ENCODE measurements at regions not wholly inside any gene's neighbourhood (a gene's known extent, or its start where the extent isn't known, plus 50 kb on each side); places are given as distances from the start of the nearest gene placed in this dataset.

DNA sequence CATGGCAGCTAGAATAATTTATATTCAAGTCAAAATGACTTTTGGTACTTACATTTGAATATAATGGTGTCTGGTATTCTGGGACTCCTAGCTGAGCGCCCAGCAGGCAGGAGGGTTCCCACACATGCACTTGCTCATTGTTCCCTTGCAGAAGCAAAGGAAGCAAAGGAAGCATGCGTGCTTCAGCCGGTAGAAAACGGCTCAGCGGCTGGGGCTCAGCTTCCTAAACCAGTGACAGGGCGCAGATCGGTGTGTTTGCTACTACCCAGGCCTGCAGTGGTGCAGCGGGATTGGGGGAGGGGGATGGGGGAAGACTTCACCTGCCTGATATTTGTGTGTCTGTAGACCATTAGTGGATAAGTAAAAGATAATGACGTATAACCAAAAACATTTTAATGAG is 978.3 kb upstream of the TENM3 start:
- H3K4me3 ChIP-seq (ENCODE audit: low read length), result no peak overlapping the region
- TF ChIP-seq, protein P1, sequence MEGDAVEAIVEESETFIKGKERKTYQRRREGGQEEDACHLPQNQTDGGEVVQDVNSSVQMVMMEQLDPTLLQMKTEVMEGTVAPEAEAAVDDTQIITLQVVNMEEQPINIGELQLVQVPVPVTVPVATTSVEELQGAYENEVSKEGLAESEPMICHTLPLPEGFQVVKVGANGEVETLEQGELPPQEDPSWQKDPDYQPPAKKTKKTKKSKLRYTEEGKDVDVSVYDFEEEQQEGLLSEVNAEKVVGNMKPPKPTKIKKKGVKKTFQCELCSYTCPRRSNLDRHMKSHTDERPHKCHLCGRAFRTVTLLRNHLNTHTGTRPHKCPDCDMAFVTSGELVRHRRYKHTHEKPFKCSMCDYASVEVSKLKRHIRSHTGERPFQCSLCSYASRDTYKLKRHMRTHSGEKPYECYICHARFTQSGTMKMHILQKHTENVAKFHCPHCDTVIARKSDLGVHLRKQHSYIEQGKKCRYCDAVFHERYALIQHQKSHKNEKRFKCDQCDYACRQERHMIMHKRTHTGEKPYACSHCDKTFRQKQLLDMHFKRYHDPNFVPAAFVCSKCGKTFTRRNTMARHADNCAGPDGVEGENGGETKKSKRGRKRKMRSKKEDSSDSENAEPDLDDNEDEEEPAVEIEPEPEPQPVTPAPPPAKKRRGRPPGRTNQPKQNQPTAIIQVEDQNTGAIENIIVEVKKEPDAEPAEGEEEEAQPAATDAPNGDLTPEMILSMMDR (conservative IDR thresholded peaks at IDR 0.05; ENCODE audit: low read length), result no peak
- no peak for DNase-seq (ENCODE audit: low read depth)

- TF ChIP-seq, protein P1 (conservative IDR thresholded peaks at IDR 0.05; ENCODE audit: low read length), result no peak
- no peak overlapping the region for H3K4me3 ChIP-seq (ENCODE audit: low read length)
- no peak for DNase-seq (ENCODE audit: low read depth)
Observed at GRCh38 chr4:181265370-181265769, 977.8 kb upstream of the TENM3 start.

DNA sequence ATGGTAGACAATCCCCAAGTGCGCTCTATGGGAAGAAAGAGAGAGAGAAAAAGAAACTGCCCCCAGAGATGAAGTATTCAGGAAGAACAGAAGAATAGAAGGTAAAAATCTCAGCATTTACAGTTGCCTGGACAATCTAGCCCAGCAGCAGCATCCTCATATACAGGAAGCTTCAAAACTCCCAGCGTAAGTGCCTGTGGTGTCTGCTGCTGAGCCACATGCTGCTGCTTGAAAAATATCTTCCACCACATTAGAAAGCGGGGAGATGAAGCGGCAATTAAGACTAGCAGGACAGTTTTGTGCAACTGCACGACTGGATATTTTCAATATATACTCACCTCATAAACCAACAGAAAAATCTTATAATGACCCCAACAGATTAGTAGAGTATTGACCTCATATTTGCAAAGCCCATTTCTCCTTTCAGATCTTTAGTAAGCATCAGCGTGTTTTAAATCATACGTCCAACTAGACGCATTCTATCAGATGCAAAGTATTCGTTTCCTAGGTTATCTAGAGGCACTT is 972.0 kb upstream of the TENM3 start:
- no peak for DNase-seq (ENCODE audit: low read depth)
- H3K4me3 ChIP-seq (ENCODE audit: low read length), result no peak overlapping the region
- TF ChIP-seq, protein P1 (conservative IDR thresholded peaks at IDR 0.05; ENCODE audit: low read length), result no peak

DNA sequence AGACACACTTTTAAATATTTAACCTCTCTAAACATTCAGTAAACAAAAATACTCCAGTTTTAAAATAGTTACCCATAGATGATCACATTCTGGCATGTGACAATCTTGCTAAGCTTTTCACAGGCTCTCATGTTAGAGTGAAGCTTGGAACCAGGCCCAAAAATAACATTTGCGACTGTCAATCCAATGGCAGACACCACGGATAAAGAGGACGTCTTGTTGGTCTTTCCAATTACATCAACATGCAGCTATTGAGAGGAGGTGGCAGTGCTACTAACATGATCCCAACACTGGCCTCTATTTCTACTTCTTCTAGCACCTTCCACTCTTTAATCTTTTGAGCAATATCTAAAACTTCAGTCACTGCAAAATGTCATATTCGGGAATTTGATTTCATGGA is 970.8 kb upstream of the TENM3 start:
- H3K4me3 ChIP-seq (ENCODE audit: low read length), result no peak overlapping the region
- TF ChIP-seq, protein P1 (conservative IDR thresholded peaks at IDR 0.05; ENCODE audit: low read length), result no peak
- no peak for DNase-seq (ENCODE audit: low read depth)

- DNase-seq (ENCODE audit: low read depth), result no peak
- no peak overlapping the region for H3K4me3 ChIP-seq (ENCODE audit: low read length)
- TF ChIP-seq, protein P1 (conservative IDR thresholded peaks at IDR 0.05; ENCODE audit: low read length), result no peak
Observed at GRCh38 chr4:181278941-181279340, 964.3 kb upstream of the TENM3 start.

- no peak overlapping the region for H3K4me3 ChIP-seq (ENCODE audit: low read length)
- TF ChIP-seq, protein P1 (conservative IDR thresholded peaks at IDR 0.05; ENCODE audit: low read length), result no peak
- DNase-seq (ENCODE audit: low read depth), result no peak
Observed at GRCh38 chr4:181281451-181281850, 961.8 kb upstream of the TENM3 start.

- TF ChIP-seq, protein P1 (conservative IDR thresholded peaks at IDR 0.05; ENCODE audit: low read length), result no peak
- DNase-seq (ENCODE audit: low read depth), result no peak
Observed at GRCh38 chr4:181289198-181289597, 954.0 kb upstream of the TENM3 start.

More at GRCh38 chr4:181289198-181289597, 954.0 kb upstream of the TENM3 start:
- no peak overlapping the region for H3K4me3 ChIP-seq (ENCODE audit: low read length)
